GM12878 (cell line): ENCODE measurements at regions not wholly inside any gene's neighbourhood (a gene's known extent, or its start where the extent isn't known, plus 50 kb on each side); places are given as distances from the start of the nearest gene placed in this dataset.

Experiments
- ATAC-seq: fragments of 200-7000 bp; cut with Tn5 transposase; 3 replicates; pipeline ENCODE4 v1.9.1; 2020; ENCODE audit warnings: mild to moderate bottlenecking, moderate library complexity
- BruUV-seq: library from RNA; stranded (reverse); fragments of 400-500 nt; replicated peaks from 2 replicates; lab custom pipeline; 2021; lab: Mats Ljungman, UMichigan
- CTCF ChIA-PET: fragments of 300-600 bp; sonication (Branson Sonifier 250); formaldehyde crosslinking; extraction: SDS; loops from one replicate; lab custom pipeline; 2021; ENCODE audit warnings: inconsistent platforms; lab: Yijun Ruan, JAX
- POLR2A ChIA-PET: fragments of 350-600 bp; formaldehyde crosslinking; extraction: SDS; loops from one replicate; lab custom pipeline; 2021; ENCODE audit warnings: inconsistent platforms; lab: Charles Lee
- RAD21 ChIA-PET: fragments of 300-600 bp; sonication (Branson Sonifier 250); formaldehyde crosslinking; loops from one replicate; lab custom pipeline; 2023; ENCODE audit warnings: antibody characterized with exemption; ENCODE audit not compliant: unreplicated experiment; lab: Charles Lee
- SMC1A ChIA-PET: fragments of 300-600 bp; sonication (Branson Sonifier 250); formaldehyde crosslinking; loops from one replicate; lab custom pipeline; 2023; ENCODE audit not compliant: unreplicated experiment, uncharacterized antibody; lab: Charles Lee
- DNase-seq: peaks from one replicate; pipeline ENCODE4 v3.0.0-alpha.2; 2011; ENCODE audit warnings: low read depth, low spot score
- FAIRE-seq: peaks from 3 replicates; lab custom pipeline; 2011; peaks lifted over from hg19 to GRCh38; lab: Jason Lieb, UNC
- H2AFZ ChIP-seq: 2 replicates; pipeline ENCODE4 v1.6.0; 2011; ENCODE audit warnings: low read depth, low read length, control low read depth; ENCODE audit not compliant: control insufficient read depth
- H3K27ac ChIP-seq: 2 replicates; pipeline ENCODE4 v1.5.1; 2011; ENCODE audit warnings: control low read depth; ENCODE audit not compliant: control insufficient read depth, insufficient read depth
- H3K27me3 ChIP-seq, 2 experiments: replicated peaks in 1 of 2; 2 replicates each; pipeline versions ENCODE4 v1.6.0 to v1.6.1; 2011; ENCODE audit warnings: low read length in 1 of 2; ENCODE audit not compliant: control insufficient read depth in 2 of 2, insufficient read depth in 2 of 2
- H3K36me3 ChIP-seq, 2 experiments: 2 replicates each; pipeline ENCODE4 v1.5.1; 2011; ENCODE audit warnings: low read length in 1 of 2; ENCODE audit not compliant: control insufficient read depth in 2 of 2, insufficient read depth in 2 of 2
- H3K4me1 ChIP-seq: 2 replicates; pipeline ENCODE4 v1.6.1; 2011; ENCODE audit warnings: mild to moderate bottlenecking, low read length, moderate library complexity, mixed read lengths; ENCODE audit not compliant: control insufficient read depth, insufficient read depth
- H3K4me2 ChIP-seq: 2 replicates; pipeline ENCODE4 v1.6.0; 2011; ENCODE audit warnings: control low read depth; ENCODE audit not compliant: control insufficient read depth, insufficient read depth
- H3K4me3 ChIP-seq: fragments of 200-600 bp; sonication (generic); 2 replicates; pipeline ENCODE4 v1.5.1; 2016
- H3K79me2 ChIP-seq: 2 replicates; pipeline ENCODE4 v1.6.0; 2011; ENCODE audit warnings: low read length; ENCODE audit not compliant: control insufficient read depth, insufficient read depth
- H3K9ac ChIP-seq: 2 replicates; pipeline ENCODE4 v1.8.0; 2011; ENCODE audit warnings: low read length, control low read depth, mixed read lengths; ENCODE audit not compliant: control insufficient read depth, insufficient read depth
- H3K9me3 ChIP-seq: replicated peaks from 3 replicates; pipeline ENCODE4 v1.5.1; 2011; ENCODE audit warnings: mild to moderate bottlenecking, low read length; ENCODE audit not compliant: control insufficient read depth, insufficient read depth
- H4K20me1 ChIP-seq: 2 replicates; pipeline ENCODE4 v1.6.0; 2011; ENCODE audit not compliant: control insufficient read depth, insufficient read depth
- HDGF ChIP-seq: fragments of 450-650 bp; IDR thresholded peaks from 2 replicates; pipeline ENCODE4 v1.6.1; 2016; ENCODE audit warnings: antibody characterized with exemption
- LARP7 ChIP-seq: fragments of 450-650 bp; IDR thresholded peaks from 2 replicates; pipeline ENCODE4 v1.6.1; 2017; ENCODE audit warnings: mild to moderate bottlenecking
- MEF2A ChIP-seq: IDR thresholded peaks from 2 replicates; pipeline ENCODE4 v1.6.1; 2011; ENCODE audit warnings: low read depth, mild to moderate bottlenecking, low read length, moderate library complexity; ENCODE audit not compliant: insufficient read depth
- NBN ChIP-seq: fragments of 450-650 bp; IDR thresholded peaks from 2 replicates; pipeline ENCODE4 v1.6.1; 2016
- NR2C1 ChIP-seq: fragments of 450-650 bp; IDR thresholded peaks from 2 replicates; pipeline ENCODE4 v1.6.1; 2017; ENCODE audit warnings: antibody characterized with exemption, mild to moderate bottlenecking, moderate library complexity
- NRF1 ChIP-seq: conservative IDR thresholded peaks from 2 replicates; pipeline ENCODE4 v1.6.1; 2011; ENCODE audit warnings: mild to moderate bottlenecking, low read depth, low read length, improper control_type of control experiment
- PML ChIP-seq: IDR thresholded peaks from 2 replicates; pipeline ENCODE4 v1.6.1; 2012; ENCODE audit warnings: low read length, inconsistent platforms
- POLR2AphosphoS2 ChIP-seq: IDR thresholded peaks from 2 replicates; pipeline ENCODE4 v1.6.1; 2011; ENCODE audit warnings: low read depth, mild to moderate bottlenecking, low read length, improper control_type of control experiment, moderate library complexity
- RUNX3 ChIP-seq: IDR thresholded peaks from 2 replicates; pipeline ENCODE4 v1.6.1; 2012; ENCODE audit warnings: low read length, inconsistent platforms
- SIX5 ChIP-seq: IDR thresholded peaks from 2 replicates; pipeline ENCODE4 v1.6.1; 2011; ENCODE audit warnings: mild to moderate bottlenecking, low read depth, low read length, moderate library complexity; ENCODE audit not compliant: severe bottlenecking
- SMAD1 ChIP-seq: fragments of 450-650 bp; IDR thresholded peaks from 2 replicates; pipeline ENCODE4 v1.6.1; 2018; ENCODE audit warnings: mild to moderate bottlenecking, low read depth; ENCODE audit not compliant: partially characterized antibody
- TBL1XR1 ChIP-seq: IDR thresholded peaks from 2 replicates; pipeline ENCODE4 v1.6.1; 2012; ENCODE audit warnings: low read depth, low read length, improper control_type of control experiment
- TCF7 ChIP-seq: IDR thresholded peaks from 2 replicates; pipeline ENCODE4 v1.6.1; 2014; ENCODE audit warnings: antibody characterized with exemption, borderline replicate concordance
- ZNF207 ChIP-seq: fragments of 450-650 bp; IDR thresholded peaks from 2 replicates; pipeline ENCODE4 v1.6.1; 2014; ENCODE audit warnings: antibody characterized with exemption, mild to moderate bottlenecking, borderline replicate concordance
- ZNF217 ChIP-seq: fragments of 450-650 bp; IDR thresholded peaks from 2 replicates; pipeline ENCODE4 v1.6.1; 2017; ENCODE audit warnings: antibody characterized with exemption, mild to moderate bottlenecking
- ZNF24 ChIP-seq: fragments of 450-650 bp; IDR thresholded peaks from 2 replicates; pipeline ENCODE4 v1.6.1; 2017; ENCODE audit warnings: antibody characterized with exemption, mild to moderate bottlenecking
- ZNF384 ChIP-seq: IDR thresholded peaks from 2 replicates; pipeline ENCODE4 v1.6.1; 2012; ENCODE audit warnings: low read depth, mild to moderate bottlenecking, low read length, improper control_type of control experiment, borderline replicate concordance
- WGBS: methylation state at CpG from one replicate; pipeline ENCODE4 v1.1.6; 2016; ENCODE audit warnings: low lambda C conversion rate; ENCODE audit not compliant: insufficient replicate concordance, insufficient coverage; ENCODE audit errors: missing lambda C conversion rate; 5-methylcytosine and 5-hydroxymethylcytosine counted together
- in situ Hi-C: fragments of 300-500 bp; cut with MboI; formaldehyde crosslinking; loops from 9 replicates; pipeline ENCODE4 v1.14.3; 2018; ENCODE audit warnings: mixed read lengths
- intact Hi-C: fragments of 100-400 bp; cut with micrococcal nuclease; formaldehyde crosslinking; loops from one replicate; pipeline ENCODE4 v1.14.2; 2022; ENCODE audit not compliant: unreplicated experiment
- TF ChIP-seq, protein P1 (sequence below): fragments of 450-650 bp; IDR thresholded peaks from 2 replicates; pipeline ENCODE4 v1.6.1; 2014; ENCODE audit warnings: mild to moderate bottlenecking
- TF ChIP-seq, protein P2 (sequence below): fragments of 450-650 bp; IDR thresholded peaks from 2 replicates; pipeline ENCODE4 v1.6.1; 2016; ENCODE audit warnings: mild to moderate bottlenecking
- TF ChIP-seq, protein P3 (sequence below): IDR thresholded peaks from 2 replicates; pipeline ENCODE4 v1.6.1; 2011; ENCODE audit warnings: mild to moderate bottlenecking, low read depth, low read length, moderate library complexity; ENCODE audit not compliant: insufficient replicate concordance

DNA sequence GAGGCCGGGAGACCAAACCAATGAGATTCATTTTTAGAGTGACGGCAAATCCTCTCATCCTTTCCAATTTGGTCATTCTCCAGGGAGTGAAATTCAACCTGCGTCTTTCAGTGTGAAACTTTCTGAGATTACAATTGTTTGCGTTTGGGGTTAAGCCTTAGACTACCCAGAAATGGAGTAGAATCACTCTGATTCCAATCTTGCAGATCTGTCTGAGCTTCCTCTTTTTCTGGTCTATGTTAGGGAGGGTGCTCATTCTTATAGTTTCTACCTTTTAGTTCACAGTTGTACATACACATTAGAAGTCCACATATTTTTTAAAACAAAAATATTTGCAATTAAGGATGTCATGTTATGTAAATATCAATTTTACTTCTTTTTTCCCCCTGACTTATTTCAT is 183.0 kb upstream of the PHACTR1 start (continued):
- TF ChIP-seq ZNF384 (no peak), NBN (no peak), LARP7 (no peak), PML (no peak)
- TF ChIP-seq, protein P1, sequence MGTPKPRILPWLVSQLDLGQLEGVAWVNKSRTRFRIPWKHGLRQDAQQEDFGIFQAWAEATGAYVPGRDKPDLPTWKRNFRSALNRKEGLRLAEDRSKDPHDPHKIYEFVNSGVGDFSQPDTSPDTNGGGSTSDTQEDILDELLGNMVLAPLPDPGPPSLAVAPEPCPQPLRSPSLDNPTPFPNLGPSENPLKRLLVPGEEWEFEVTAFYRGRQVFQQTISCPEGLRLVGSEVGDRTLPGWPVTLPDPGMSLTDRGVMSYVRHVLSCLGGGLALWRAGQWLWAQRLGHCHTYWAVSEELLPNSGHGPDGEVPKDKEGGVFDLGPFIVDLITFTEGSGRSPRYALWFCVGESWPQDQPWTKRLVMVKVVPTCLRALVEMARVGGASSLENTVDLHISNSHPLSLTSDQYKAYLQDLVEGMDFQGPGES: no peak

DNA sequence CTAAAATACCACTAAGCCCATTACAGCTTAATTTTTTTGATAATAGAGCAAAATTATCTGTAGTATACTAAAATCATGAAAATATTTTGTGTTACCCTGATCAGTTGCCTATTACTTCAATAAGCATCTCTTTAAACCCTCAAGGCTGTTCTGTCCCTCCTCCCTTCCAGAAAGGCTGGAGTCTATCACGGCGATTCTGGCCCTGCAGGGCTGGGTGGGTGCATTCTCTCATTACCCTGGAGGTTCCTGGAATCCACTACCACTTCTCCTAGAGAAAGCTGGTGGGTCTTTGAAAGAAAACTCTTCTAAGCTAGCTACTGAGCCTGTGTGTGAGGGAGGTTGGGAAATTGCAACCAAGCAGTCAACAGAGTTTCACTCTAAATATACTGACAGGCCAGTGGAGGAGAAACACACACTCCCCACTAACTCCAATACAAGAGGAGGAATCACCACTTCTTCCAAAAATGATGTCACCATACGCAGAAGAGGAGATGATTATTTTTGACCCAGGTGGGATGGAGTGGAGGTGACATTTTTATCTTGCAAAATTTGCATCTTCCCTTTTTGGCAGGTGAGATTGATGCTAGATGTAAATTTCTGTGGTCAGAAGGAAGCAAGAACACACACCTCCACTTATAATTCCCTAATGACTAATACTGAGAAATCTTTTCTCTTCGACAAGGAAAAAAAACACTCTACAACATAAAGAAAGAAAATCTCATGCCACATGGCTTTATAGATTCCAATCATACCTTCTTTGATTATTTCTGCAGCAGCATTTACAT is 182.3 kb upstream of the PHACTR1 start:
- FAIRE-seq: no peak
- no peaks in the 10 kb centered on the region for H3K36me3 ChIP-seq
- ChIA-PET RAD21 (no interaction called here), POLR2A (no interaction called here), CTCF (no interaction called here), SMC1A (interaction anchor here (1.2 to 1.4 kb wide), 2 partner anchors 14 to 68 kb away, joined by 3 read pairs; no protein-coding TSS in a partner anchor)
- 20% methylated on average over 4 of the region's 4 CpGs for WGBS
- H3K9me3 ChIP-seq: no peaks in the 10 kb centered on the region; the same call in 2 of the 3 replicates
- H3K27ac ChIP-seq: no peak overlapping the region
- H3K27me3 ChIP-seq: peaks cover 0 to 2% of the 10 kb centered on the region in 2 experiments; a peak in 1 of 4 replicates
- no peak overlapping the region for H3K4me2 ChIP-seq
- H4K20me1 ChIP-seq: no peaks in the 10 kb centered on the region
- H3K4me3 ChIP-seq: no peak overlapping the region
- no peaks in the 10 kb centered on the region for H3K4me1 ChIP-seq
- no peak for TF ChIP-seq SIX5
- TF ChIP-seq NR2C1: no peak
- TF ChIP-seq ZNF207: no peak
- no peak for TF ChIP-seq NBN
- TF ChIP-seq, protein P2, sequence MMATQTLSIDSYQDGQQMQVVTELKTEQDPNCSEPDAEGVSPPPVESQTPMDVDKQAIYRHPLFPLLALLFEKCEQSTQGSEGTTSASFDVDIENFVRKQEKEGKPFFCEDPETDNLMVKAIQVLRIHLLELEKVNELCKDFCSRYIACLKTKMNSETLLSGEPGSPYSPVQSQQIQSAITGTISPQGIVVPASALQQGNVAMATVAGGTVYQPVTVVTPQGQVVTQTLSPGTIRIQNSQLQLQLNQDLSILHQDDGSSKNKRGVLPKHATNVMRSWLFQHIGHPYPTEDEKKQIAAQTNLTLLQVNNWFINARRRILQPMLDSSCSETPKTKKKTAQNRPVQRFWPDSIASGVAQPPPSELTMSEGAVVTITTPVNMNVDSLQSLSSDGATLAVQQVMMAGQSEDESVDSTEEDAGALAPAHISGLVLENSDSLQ: peak; percentile 70
- no peak for TF ChIP-seq POLR2AphosphoS2
- TF ChIP-seq ZNF24: no peak
- no peak for TF ChIP-seq TBL1XR1
- TF ChIP-seq ZNF217: no peak
- 0 out of 2 replicates have a peak, but pooled peaks have one; percentile 9 for TF ChIP-seq RUNX3
- no peak for TF ChIP-seq MEF2A
- no peak for TF ChIP-seq TCF7
- no peak for TF ChIP-seq SMAD1
- TF ChIP-seq, protein P3, sequence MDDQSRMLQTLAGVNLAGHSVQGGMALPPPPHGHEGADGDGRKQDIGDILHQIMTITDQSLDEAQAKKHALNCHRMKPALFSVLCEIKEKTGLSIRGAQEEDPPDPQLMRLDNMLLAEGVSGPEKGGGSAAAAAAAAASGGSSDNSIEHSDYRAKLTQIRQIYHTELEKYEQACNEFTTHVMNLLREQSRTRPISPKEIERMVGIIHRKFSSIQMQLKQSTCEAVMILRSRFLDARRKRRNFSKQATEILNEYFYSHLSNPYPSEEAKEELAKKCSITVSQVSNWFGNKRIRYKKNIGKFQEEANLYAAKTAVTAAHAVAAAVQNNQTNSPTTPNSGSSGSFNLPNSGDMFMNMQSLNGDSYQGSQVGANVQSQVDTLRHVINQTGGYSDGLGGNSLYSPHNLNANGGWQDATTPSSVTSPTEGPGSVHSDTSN: peak; percentile 51
- TF ChIP-seq HDGF: no peak
- TF ChIP-seq NRF1: no peak
- ATAC-seq: no peak
- BruUV-seq: no TSS peak
- intact Hi-C loops: no loop called here
- DNase-seq: no peak
- H3K79me2 ChIP-seq: no peaks in the 10 kb centered on the region
- H3K9ac ChIP-seq: no peak overlapping the region
- no peak overlapping the region for H2AFZ ChIP-seq
- in situ Hi-C loops: no loop called here
